H9 (cell line): ENCODE measurements at regions not wholly inside any gene's neighbourhood (a gene's known extent, or its start where the extent isn't known, plus 50 kb on each side); places are given as distances from the start of the nearest gene placed in this dataset.

Experiments
- DNase-seq: peaks from one replicate; pipeline ENCODE4 v3.0.0-alpha.2; 2017
- H2AFZ ChIP-seq: one replicate; pipeline ENCODE4 v1.6.1; 2013; ENCODE audit warnings: mild to moderate bottlenecking, low read length, control low read depth, moderate library complexity
- H2AK5ac ChIP-seq: 2 replicates; pipeline ENCODE4 v1.6.1; 2013; ENCODE audit warnings: low read length, control low read depth, mixed read lengths; ENCODE audit not compliant: insufficient read length
- H2BK120ac ChIP-seq: one replicate; pipeline ENCODE4 v1.6.1; 2013; ENCODE audit warnings: low read depth, mild to moderate bottlenecking, low read length, control low read depth, inconsistent platforms; ENCODE audit not compliant: poor library complexity, severe bottlenecking
- H2BK12ac ChIP-seq: 2 replicates; pipeline ENCODE4 v1.6.1; 2013; ENCODE audit warnings: low read length, control low read depth, mixed read lengths, low read depth; ENCODE audit not compliant: insufficient read length
- H2BK15ac ChIP-seq: 2 replicates; pipeline ENCODE4 v1.6.1; 2013; ENCODE audit warnings: low read depth, low read length, control low read depth
- H2BK20ac ChIP-seq: one replicate; pipeline ENCODE4 v1.6.1; 2013; ENCODE audit warnings: low read depth, mild to moderate bottlenecking, low read length, control low read depth, inconsistent platforms; ENCODE audit not compliant: poor library complexity, severe bottlenecking
- H2BK5ac ChIP-seq: 2 replicates; pipeline ENCODE4 v1.6.1; 2013; ENCODE audit warnings: low read length, control low read depth, mixed read lengths; ENCODE audit not compliant: insufficient read length
- H3K14ac ChIP-seq: 2 replicates; pipeline ENCODE4 v1.6.1; 2013; ENCODE audit warnings: low read length, control low read depth; ENCODE audit not compliant: insufficient read depth
- H3K18ac ChIP-seq: 2 replicates; pipeline ENCODE4 v1.6.1; 2013; ENCODE audit warnings: low read depth, mild to moderate bottlenecking, mixed read lengths, low read length, control low read depth; ENCODE audit not compliant: insufficient read length
- H3K23ac ChIP-seq: 2 replicates; pipeline ENCODE4 v1.6.1; 2013; ENCODE audit warnings: low read length, control low read depth, mixed read lengths, low read depth; ENCODE audit not compliant: insufficient read length
- H3K23me2 ChIP-seq: 2 replicates; pipeline ENCODE4 v1.6.1; 2013; ENCODE audit warnings: low read depth, mild to moderate bottlenecking, mixed read lengths, low read length, control low read depth; ENCODE audit not compliant: insufficient read length, poor library complexity, severe bottlenecking
- H3K27ac ChIP-seq: 2 replicates; pipeline ENCODE4 v1.5.1; 2013; ENCODE audit warnings: low read length, control low read depth, mixed read lengths, low read depth; ENCODE audit not compliant: insufficient read length
- H3K27me3 ChIP-seq: 2 replicates; pipeline ENCODE4 v1.6.1; 2013; ENCODE audit warnings: low read length, control low read depth, inconsistent platforms; ENCODE audit not compliant: insufficient read depth
- H3K4ac ChIP-seq: 2 replicates; pipeline ENCODE4 v1.6.1; 2013; ENCODE audit warnings: low read depth, mild to moderate bottlenecking, control low read depth, inconsistent platforms, low read length, moderate library complexity
- H3K4me1 ChIP-seq: 2 replicates; pipeline ENCODE4 v1.6.1; 2013; ENCODE audit warnings: low read length, control low read depth, inconsistent platforms; ENCODE audit not compliant: insufficient read depth
- H3K4me2 ChIP-seq: 2 replicates; pipeline ENCODE4 v1.6.1; 2013; ENCODE audit warnings: low read length, control low read depth, mixed read lengths; ENCODE audit not compliant: insufficient read length, insufficient read depth
- H3K56ac ChIP-seq: 2 replicates; pipeline ENCODE4 v1.6.1; 2013; ENCODE audit warnings: low read depth, mild to moderate bottlenecking, mixed read lengths, low read length, control low read depth; ENCODE audit not compliant: insufficient read length
- H3K79me1 ChIP-seq: 2 replicates; pipeline ENCODE4 v1.6.1; 2013; ENCODE audit warnings: low read depth, mild to moderate bottlenecking, moderate library complexity, low read length, control low read depth, inconsistent platforms; ENCODE audit not compliant: insufficient read depth, poor library complexity, severe bottlenecking
- H3K79me2 ChIP-seq: 2 replicates; pipeline ENCODE4 v1.6.1; 2013; ENCODE audit warnings: low read length, control low read depth, inconsistent platforms; ENCODE audit not compliant: insufficient read depth
- H3K9ac ChIP-seq: 2 replicates; pipeline ENCODE4 v1.6.1; 2013; ENCODE audit warnings: low read length, control low read depth, mixed read lengths; ENCODE audit not compliant: insufficient read length; ENCODE audit errors: extremely low read depth
- H3K9me3 ChIP-seq: one replicate; pipeline ENCODE4 v1.6.1; 2013; ENCODE audit warnings: low read depth, low read length, inconsistent platforms; ENCODE audit not compliant: control insufficient read depth
- H3T11ph ChIP-seq: one replicate; pipeline ENCODE4 v1.6.1; 2013; ENCODE audit warnings: mild to moderate bottlenecking, low read length, control low read depth, inconsistent platforms
- H4K20me1 ChIP-seq: one replicate; pipeline ENCODE4 v1.6.1; 2013; ENCODE audit not compliant: control insufficient read depth, insufficient read length, insufficient read depth
- H4K5ac ChIP-seq: 2 replicates; pipeline ENCODE4 v1.6.1; 2013; ENCODE audit warnings: low read depth, mild to moderate bottlenecking, mixed read lengths, low read length, control low read depth; ENCODE audit not compliant: insufficient read length
- H4K8ac ChIP-seq: replicated peaks from 2 replicates; pipeline ENCODE4 v1.6.1; 2013; ENCODE audit warnings: low read length, control low read depth, mixed read lengths, low read depth; ENCODE audit not compliant: insufficient read length
- H4K91ac ChIP-seq: 2 replicates; pipeline ENCODE4 v1.6.1; 2013; ENCODE audit warnings: low read depth, mild to moderate bottlenecking, moderate library complexity, mixed read lengths, low read length, control low read depth; ENCODE audit not compliant: insufficient read length
- H3K27ac Mint-ChIP-seq, 3 experiments: 2 replicates in 2 of 3; 3 replicates in 1 of 3; pipeline ENCODE4 v1.8.0; 2020 to 2021; ENCODE audit warnings: mixed read lengths in 3 of 3, mild to moderate bottlenecking in 1 of 3, moderate library complexity in 1 of 3
- H3K27me3 Mint-ChIP-seq: 2 replicates; pipeline ENCODE4 v1.8.0; 2021; ENCODE audit warnings: low read depth, mild to moderate bottlenecking, moderate library complexity, mixed read lengths
- H3K36me3 Mint-ChIP-seq, 3 experiments: 2 replicates in 2 of 3; 3 replicates in 1 of 3; pipeline ENCODE4 v1.8.0; 2020 to 2021; ENCODE audit warnings: low read depth in 3 of 3, mixed read lengths in 3 of 3; ENCODE audit not compliant: insufficient read depth in 1 of 3
- H3K4me1 Mint-ChIP-seq, 2 experiments: 2 replicates each; pipeline ENCODE4 v1.8.0; 2020; ENCODE audit warnings: mixed read lengths in 2 of 2
- H3K4me3 Mint-ChIP-seq, 2 experiments: 2 replicates in 1 of 2; 3 replicates in 1 of 2; pipeline ENCODE4 v1.8.0; 2020 to 2021; ENCODE audit warnings: mild to moderate bottlenecking in 2 of 2, mixed read lengths in 2 of 2, moderate library complexity in 1 of 2
- H3K9me3 Mint-ChIP-seq, 2 experiments: 2 replicates in 1 of 2; 3 replicates in 1 of 2; pipeline ENCODE4 v1.8.0; 2020; ENCODE audit warnings: mild to moderate bottlenecking in 2 of 2, mixed read lengths in 2 of 2, moderate library complexity in 1 of 2
- CTCF ChIP-seq: fragments of 200-600 bp; sonication (generic); conservative IDR thresholded peaks from 3 replicates; pipeline ENCODE4 v1.8.0; 2021; ENCODE audit warnings: antibody characterized with exemption, mild to moderate bottlenecking

DNA sequence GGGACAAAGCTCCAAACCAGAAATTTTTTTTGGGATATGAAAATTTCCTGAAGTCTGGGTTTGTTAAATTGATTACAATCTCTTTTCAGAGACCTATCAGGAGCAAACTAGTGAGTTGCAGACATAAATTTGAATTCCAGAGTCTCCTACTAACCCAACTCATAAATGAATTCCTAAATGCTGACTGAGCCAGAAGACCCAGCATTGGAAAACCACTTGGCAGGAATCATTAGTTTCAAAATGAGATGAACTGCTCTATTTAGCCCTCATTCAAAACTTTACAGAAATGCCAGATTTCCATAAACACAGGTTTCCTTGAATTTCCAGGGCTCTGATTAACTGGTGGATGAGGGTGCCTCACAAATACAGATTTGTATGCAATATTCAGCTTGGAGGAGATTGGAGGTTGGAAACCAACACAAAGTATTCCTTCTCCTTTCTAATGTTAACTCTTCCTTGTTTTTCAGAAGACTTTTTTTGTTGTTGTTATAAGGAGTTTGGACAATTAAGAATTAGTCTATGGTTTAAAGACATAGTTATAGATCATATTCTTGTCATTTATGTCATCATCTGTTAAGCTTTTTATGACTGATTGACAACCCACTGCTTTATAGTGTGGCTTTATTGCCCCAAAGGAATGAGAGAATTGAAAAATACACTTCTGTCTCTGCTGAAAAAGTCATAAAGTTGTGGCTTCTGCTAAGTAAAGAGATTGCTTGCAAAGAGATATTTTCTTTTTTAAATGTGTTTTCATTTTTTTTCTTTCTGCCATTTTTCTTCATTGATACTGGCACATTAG lies 222.8 kb downstream of the HLX start:
- Histone ChIP-seq H3T11ph (no peak overlapping the region), H2BK12ac (no peak overlapping the region), H3K4me2 (no peak overlapping the region), H3K27ac (no peak overlapping the region), H3K9ac (no peak overlapping the region), H2AK5ac (no peak overlapping the region), H3K23me2 (no peaks in the 10 kb centered on the region), H3K14ac (no peak overlapping the region), H2BK5ac (no peak overlapping the region), H3K79me2 (no peaks in the 10 kb centered on the region), H3K4ac (no peak overlapping the region), H4K20me1 (no peaks in the 10 kb centered on the region), H3K27me3 (no peaks in the 10 kb centered on the region), H3K56ac (no peak overlapping the region), H4K8ac (no peak overlapping the region), H3K4me1 (no peaks in the 10 kb centered on the region), H3K18ac (no peak overlapping the region), H2BK120ac (no peak overlapping the region), H2BK20ac (no peak overlapping the region), H2BK15ac (no peak overlapping the region), H3K9me3 (no peaks in the 10 kb centered on the region), H4K5ac (no peak overlapping the region), H3K23ac (no peak overlapping the region), H3K79me1 (no peaks in the 10 kb centered on the region), H2AFZ (no peak overlapping the region), H4K91ac (no peak overlapping the region)
- DNase-seq: no peak
- Mint-ChIP-seq H3K27ac (no peak overlapping the region), H3K27me3 (no peaks in the 10 kb centered on the region), H3K9me3 (no peaks in the 10 kb centered on the region; a peak in 1 of 5 replicates), H3K36me3 (no peaks in the 10 kb centered on the region; a peak in 1 of 7 replicates), H3K4me3 (no peak overlapping the region), H3K4me1 (no peaks in the 10 kb centered on the region)
- TF ChIP-seq CTCF: no peak
